ENCODE measurements at regions not wholly inside any gene's neighbourhood (a gene's known extent, or its start where the extent isn't known, plus 50 kb on each side); places are given as distances from the start of the nearest gene placed in this dataset.
"Not testable (repeated sequence)": the region's sequence is repeated elsewhere in the genome, so short reads cannot be mapped to it uniquely, and the experiment has no call there.

- not testable (repeated sequence) for TF ChIP-seq CTCF (IDR thresholded peaks at IDR 0.05); EZH2 (IDR thresholded peaks at IDR 0.05; ENCODE audit: borderline replicate concordance, insufficient read depth, low read depth, low read length, poor library complexity, severe bottlenecking)
Measured at GRCh38 chr1:74949348-74949747, 184.8 kb upstream of the LHX8 start.

All from B cell (primary cell).